OCI-LY7 (cell line): ENCODE measurements at regions not wholly inside any gene's neighbourhood (a gene's known extent, or its start where the extent isn't known, plus 50 kb on each side); places are given as distances from the start of the nearest gene placed in this dataset.

Source experiments
- EZH2phosphoT487 ChIP-seq: fragments of 200-600 bp; sonication (generic); IDR thresholded peaks from 2 replicates; pipeline ENCODE4 v1.6.1; 2018; ENCODE audit warnings: low read depth, borderline replicate concordance, mild to moderate bottlenecking, mixed run types, antibody characterized with exemption, low read length, moderate library complexity, mixed read lengths
- TF ChIP-seq, protein P1 (sequence below): fragments of 200-600 bp; sonication (generic); conservative IDR thresholded peaks from 2 replicates; pipeline ENCODE4 v1.5.1; 2014; ENCODE audit warnings: mild to moderate bottlenecking, antibody characterized with exemption, low read length, moderate library complexity, mixed read lengths

DNA sequence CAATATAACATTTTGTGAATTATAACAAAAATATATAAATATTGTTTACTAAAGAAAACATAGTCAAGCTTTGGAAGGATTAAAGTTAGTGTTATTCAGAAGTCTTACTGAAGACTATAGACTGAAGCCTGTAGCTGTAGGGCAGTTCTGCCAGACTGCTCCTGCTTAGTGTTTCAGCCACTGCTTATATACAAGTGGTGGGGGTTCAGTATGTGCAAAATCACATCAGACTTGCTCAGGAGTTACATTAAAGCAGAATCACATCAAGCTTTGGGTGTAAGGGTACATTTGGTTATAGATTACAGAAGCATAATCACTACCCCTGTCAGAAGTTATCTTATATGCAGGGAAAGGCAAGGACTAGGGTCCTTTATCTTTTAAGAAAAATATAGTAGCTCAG is 653.8 kb downstream of the ANKRD7 start:
- TF ChIP-seq, protein P1, sequence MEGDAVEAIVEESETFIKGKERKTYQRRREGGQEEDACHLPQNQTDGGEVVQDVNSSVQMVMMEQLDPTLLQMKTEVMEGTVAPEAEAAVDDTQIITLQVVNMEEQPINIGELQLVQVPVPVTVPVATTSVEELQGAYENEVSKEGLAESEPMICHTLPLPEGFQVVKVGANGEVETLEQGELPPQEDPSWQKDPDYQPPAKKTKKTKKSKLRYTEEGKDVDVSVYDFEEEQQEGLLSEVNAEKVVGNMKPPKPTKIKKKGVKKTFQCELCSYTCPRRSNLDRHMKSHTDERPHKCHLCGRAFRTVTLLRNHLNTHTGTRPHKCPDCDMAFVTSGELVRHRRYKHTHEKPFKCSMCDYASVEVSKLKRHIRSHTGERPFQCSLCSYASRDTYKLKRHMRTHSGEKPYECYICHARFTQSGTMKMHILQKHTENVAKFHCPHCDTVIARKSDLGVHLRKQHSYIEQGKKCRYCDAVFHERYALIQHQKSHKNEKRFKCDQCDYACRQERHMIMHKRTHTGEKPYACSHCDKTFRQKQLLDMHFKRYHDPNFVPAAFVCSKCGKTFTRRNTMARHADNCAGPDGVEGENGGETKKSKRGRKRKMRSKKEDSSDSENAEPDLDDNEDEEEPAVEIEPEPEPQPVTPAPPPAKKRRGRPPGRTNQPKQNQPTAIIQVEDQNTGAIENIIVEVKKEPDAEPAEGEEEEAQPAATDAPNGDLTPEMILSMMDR: no peak
- TF ChIP-seq EZH2phosphoT487: no peak
